ENCODE measurements at regions not wholly inside any gene's neighbourhood (a gene's known extent, or its start where the extent isn't known, plus 50 kb on each side); places are given as distances from the start of the nearest gene placed in this dataset.
A peak's percentile ranks its signal among the peaks of the same experiment; 100 is the strongest.

GRCh38 chr12:42802785-42803189, 213.2 kb upstream of the PRICKLE1 start:
- DNase-seq (ENCODE audit: low read depth, low spot score) = no peak

GRCh38 chr12:42801271-42801670, 211.7 kb upstream of the PRICKLE1 start:
- no peak overlapping the region for H3K4me3 ChIP-seq (ENCODE audit: low read length)
- no peak for DNase-seq (ENCODE audit: low read depth, low spot score)

More at GRCh38 chr12:42802785-42803189, 213.2 kb upstream of the PRICKLE1 start:
- no peak overlapping the region for H3K4me3 ChIP-seq (ENCODE audit: low read length)

GRCh38 chr12:42799966-42800365, 210.4 kb upstream of the PRICKLE1 start:
- H3K4me3 ChIP-seq (ENCODE audit: low read length) = no peak overlapping the region
- no peak for DNase-seq (ENCODE audit: low read depth, low spot score)

GRCh38 chr12:42798811-42799438, 209.4 kb upstream of the PRICKLE1 start:
- DNase-seq (ENCODE audit: low read depth, low spot score) = no peak
- H3K4me3 ChIP-seq (ENCODE audit: low read length) = no peak overlapping the region

GRCh38 chr12:42794806-42795205, 205.3 kb upstream of the PRICKLE1 start:
- no peak for DNase-seq (ENCODE audit: low read depth, low spot score)
- no peak overlapping the region for H3K4me3 ChIP-seq (ENCODE audit: low read length)

GRCh38 chr12:42793166-42793565, 203.6 kb upstream of the PRICKLE1 start:
- no peak overlapping the region for H3K4me3 ChIP-seq (ENCODE audit: low read length)
- DNase-seq (ENCODE audit: low read depth, low spot score) = no peak

- H3K4me3 ChIP-seq (ENCODE audit: low read length) = no peak overlapping the region
- DNase-seq (ENCODE audit: low read depth, low spot score) = no peak
Observed at GRCh38 chr12:42792265-42792664, 202.7 kb upstream of the PRICKLE1 start.

- H3K4me3 ChIP-seq (ENCODE audit: low read length) = no peak overlapping the region
- DNase-seq (ENCODE audit: low read depth, low spot score) = no peak
Observed at GRCh38 chr12:42791399-42791798, 201.9 kb upstream of the PRICKLE1 start.

- DNase-seq (ENCODE audit: low read depth, low spot score) = peak; percentile 2
- H3K4me3 ChIP-seq (ENCODE audit: low read length) = no peak overlapping the region
Observed at GRCh38 chr12:42790761-42791151, 201.2 kb upstream of the PRICKLE1 start.

GRCh38 chr12:42789808-42790760, 200.5 kb upstream of the PRICKLE1 start:
- DNase-seq (ENCODE audit: low read depth, low spot score) = no peak
- no peak overlapping the region for H3K4me3 ChIP-seq (ENCODE audit: low read length)

- no peak for DNase-seq (ENCODE audit: low read depth, low spot score)
- no peak overlapping the region for H3K4me3 ChIP-seq (ENCODE audit: low read length)
Observed at GRCh38 chr12:42786400-42787148, 197.0 kb upstream of the PRICKLE1 start.

- no peak for DNase-seq (ENCODE audit: low read depth, low spot score)
- no peak overlapping the region for H3K4me3 ChIP-seq (ENCODE audit: low read length)
Observed at GRCh38 chr12:42785944-42786343, 196.4 kb upstream of the PRICKLE1 start.

GRCh38 chr12:42780671-42781070, 191.1 kb upstream of the PRICKLE1 start:
- DNase-seq (ENCODE audit: low read depth, low spot score) = no peak

GRCh38 chr12:42779186-42779859, 189.8 kb upstream of the PRICKLE1 start:
- no peak overlapping the region for H3K4me3 ChIP-seq (ENCODE audit: low read length)

More at GRCh38 chr12:42780671-42781070, 191.1 kb upstream of the PRICKLE1 start:
- H3K4me3 ChIP-seq (ENCODE audit: low read length) = no peak overlapping the region

GRCh38 chr12:42776396-42776795, 186.8 kb upstream of the PRICKLE1 start:
- no peak for DNase-seq (ENCODE audit: low read depth, low spot score)
- no peak overlapping the region for H3K4me3 ChIP-seq (ENCODE audit: low read length)

More at GRCh38 chr12:42779186-42779859, 189.8 kb upstream of the PRICKLE1 start:
- no peak for DNase-seq (ENCODE audit: low read depth, low spot score)

GRCh38 chr12:42774238-42774637, 184.7 kb upstream of the PRICKLE1 start:
- no peak for DNase-seq (ENCODE audit: low read depth, low spot score)
- no peak overlapping the region for H3K4me3 ChIP-seq (ENCODE audit: low read length)

- no peak overlapping the region for H3K4me3 ChIP-seq (ENCODE audit: low read length)
- no peak for DNase-seq (ENCODE audit: low read depth, low spot score)
Observed at GRCh38 chr12:42770261-42770660, 180.7 kb upstream of the PRICKLE1 start.

- H3K4me3 ChIP-seq (ENCODE audit: low read length) = no peak overlapping the region
- no peak for DNase-seq (ENCODE audit: low read depth, low spot score)
Observed at GRCh38 chr12:42769455-42769854, 179.9 kb upstream of the PRICKLE1 start.

GRCh38 chr12:42767998-42768397, 178.5 kb upstream of the PRICKLE1 start:
- DNase-seq (ENCODE audit: low read depth, low spot score) = no peak
- no peak overlapping the region for H3K4me3 ChIP-seq (ENCODE audit: low read length)
